HK-2 (cell line): ENCODE measurements at regions not wholly inside any gene's neighbourhood (a gene's known extent, or its start where the extent isn't known, plus 50 kb on each side); places are given as distances from the start of the nearest gene placed in this dataset.

Experiments
- DNase-seq: peaks from one replicate; pipeline ENCODE4 v3.0.0-alpha.2; 2018; ENCODE audit not compliant: unreplicated experiment

DNA sequence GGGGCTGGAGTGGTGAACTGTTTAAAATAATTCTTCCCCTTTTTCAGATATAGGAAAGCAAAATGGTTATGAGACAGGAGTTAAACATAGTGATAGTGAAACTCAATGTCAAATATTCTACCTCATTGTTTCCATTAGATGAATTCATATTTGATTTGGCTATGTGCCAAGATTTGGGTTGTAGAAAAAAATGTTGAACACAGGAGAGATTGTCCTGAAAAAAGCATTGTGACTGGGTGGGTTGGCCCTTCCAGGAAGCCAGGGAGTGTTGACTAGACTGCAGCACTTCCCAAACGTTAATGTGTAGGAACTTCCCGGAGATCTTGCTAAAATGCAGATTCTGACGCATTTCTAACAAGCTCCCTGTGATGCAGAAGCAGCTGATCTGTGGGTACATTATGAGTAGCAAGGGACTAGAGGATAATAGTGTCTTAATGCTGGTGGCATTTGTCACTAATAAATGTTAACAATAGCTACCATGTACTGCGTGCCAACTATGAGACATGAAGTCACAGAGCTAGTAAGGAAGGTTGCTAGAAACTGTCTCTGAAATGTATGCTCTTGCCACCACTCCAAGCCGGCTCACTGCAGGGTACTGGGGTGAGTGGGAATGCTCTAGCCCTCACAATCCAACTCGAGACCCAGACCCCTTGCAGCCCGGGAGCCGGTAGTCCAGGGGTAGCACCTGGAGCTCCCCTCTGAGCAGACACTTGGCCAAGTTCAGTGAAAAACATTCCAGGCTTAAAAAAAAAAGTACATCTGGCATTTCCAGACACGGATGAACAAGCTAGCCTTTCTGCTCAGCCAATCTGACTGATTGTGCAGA is 120.6 kb downstream of the CD47 start:
- DNase-seq = no peak

DNA sequence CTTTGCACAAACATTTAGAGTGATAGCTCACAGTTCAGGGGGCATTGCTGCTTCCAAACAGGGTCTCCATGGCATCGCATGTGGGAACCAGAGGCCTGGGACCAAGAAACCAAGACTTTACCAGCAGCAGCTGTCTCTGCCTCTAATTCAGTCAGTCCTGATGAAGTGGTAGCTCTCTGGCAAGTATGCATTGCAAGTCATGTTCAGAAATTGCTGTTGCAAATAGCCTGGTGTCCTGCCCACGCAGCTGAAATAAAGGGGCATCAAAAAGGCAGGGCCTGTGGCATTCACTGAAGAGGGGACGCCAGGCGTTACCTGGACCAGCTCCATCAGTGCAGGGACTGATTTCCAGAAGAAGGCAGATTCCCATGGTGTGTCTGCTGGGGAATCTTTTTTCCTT is 121.3 kb downstream of the CD47 start:
- no peak for DNase-seq

DNA sequence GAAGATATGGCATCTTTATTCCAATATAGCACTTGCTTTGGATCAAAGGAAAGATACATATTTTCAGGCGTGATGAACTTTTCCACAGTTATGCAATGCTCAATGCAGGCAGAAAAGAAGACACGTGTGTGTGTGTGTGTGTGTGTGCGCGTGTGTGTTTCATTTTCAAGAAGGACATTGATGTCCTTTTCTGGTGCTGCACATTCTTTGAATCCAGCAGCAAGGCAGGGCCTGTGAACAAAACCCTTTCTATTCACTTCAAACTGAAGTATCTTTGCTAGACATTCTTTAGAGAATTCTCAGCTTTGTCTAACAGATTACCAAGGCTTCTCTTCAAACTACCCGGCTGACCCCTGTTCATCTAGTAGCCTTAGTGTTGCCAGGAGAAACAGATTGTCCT is 124.6 kb downstream of the CD47 start:
- no peak for DNase-seq

DNA sequence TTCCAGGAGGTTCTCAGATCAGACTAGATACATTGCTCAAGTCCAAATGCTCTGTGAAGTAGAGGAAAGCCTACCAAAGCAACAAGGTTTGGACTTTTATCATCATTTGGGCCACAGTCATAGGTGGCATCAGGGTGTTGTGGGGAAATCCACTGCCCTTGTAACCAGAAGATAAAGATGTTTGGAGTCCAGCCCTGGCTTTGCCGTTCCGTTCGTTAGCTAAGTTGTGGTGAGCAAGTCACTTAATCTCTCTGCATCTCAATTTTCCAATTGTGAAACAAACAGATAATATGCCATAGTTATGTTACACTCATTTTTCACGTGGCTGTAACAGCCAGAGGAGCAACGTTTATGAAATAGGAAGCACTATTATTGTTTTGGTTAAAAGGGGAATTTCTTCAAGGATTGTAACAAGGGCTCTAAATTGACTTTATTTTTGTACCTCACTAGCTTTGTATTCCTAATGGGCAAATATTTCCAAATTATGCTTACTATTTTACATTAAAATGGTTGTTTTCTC is 125.6 kb downstream of the CD47 start:
- no peak for DNase-seq

DNA sequence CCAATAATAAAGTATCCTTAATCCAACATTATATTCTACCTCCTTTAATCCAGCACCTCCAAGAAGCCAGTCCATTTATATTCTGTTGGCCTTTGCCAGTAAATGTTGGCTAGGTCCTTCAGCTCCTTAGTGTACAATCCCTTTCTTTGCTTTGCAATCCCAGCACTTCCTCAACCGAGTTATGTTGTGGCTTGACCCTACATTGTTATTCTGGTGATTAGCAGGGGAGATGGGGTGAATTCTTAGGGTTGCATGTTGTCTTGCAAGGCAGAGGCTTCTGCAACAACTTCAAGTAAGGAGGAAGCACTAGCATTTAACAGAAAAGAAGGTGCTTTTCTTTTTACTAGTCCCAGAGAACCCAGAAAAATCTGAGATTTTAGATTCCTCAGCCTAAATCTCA is 127.2 kb downstream of the CD47 start:
- DNase-seq = no peak

DNA sequence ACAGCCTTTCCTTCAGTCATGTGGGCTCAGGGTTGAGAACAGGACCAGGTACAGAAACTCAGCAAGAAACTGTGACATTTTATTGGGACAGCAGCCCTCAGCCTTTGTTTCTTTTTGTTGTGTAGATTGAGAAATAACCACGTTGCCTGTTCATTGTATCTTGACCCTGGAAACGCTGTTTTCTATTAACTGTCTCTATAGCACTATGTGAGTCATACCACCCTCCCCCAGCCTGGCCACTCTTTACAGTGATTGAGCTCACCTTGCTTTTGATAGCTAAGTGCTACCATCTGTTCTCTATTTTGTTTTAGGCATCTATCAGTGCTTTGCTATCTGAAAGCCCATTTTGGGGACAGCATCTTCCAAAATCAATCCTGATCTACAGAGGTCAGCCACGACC is 127.9 kb downstream of the CD47 start:
- peak; percentile 31 for DNase-seq

DNA sequence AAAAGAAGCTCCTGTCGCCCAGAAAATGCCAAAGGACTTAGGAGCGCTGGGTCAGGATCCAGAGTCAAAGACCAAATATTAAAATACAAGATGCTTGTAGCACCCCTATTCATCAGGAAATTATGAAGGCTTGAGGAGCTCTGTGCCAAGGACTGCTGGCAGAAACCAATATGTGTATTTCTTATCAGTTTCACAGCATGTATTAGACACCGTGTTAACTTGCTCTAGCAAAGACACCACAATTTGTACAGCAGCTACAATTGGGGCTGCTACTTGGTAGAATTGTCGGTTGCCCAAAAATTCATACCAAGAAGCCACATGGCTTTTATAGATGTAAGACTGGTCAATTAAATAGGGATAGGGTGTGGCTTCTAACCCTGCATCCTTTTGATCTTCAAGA is 128.8 kb downstream of the CD47 start:
- DNase-seq = no peak

DNA sequence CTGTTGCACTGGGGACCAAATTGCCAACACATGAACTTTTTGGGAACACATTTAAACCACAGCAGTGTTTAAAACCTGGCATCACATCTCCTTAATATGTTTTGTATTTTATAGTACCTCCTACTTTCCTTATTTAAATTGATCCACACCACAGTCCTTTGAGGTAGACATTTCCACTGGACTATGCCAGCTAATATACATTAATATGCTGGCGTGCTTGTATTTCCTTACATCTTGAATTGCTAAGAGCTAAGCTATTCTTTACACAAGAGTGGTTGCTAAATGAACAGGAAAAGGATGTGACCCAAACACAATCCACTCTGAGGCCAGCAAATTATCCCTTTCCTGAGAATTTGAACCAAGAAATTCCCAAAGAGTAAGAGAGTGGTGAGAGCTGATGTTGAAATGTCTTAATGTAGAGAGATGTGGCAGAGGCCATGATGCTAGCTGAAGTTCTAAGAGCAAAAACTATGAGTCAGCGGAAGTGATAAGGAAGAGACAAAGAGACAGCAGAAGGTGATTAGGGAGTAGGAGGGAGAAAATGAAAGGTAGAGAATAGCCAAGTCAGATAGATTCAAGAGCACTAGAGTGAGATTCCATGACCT is 131.2 kb downstream of the CD47 start:
- DNase-seq = no peak

DNA sequence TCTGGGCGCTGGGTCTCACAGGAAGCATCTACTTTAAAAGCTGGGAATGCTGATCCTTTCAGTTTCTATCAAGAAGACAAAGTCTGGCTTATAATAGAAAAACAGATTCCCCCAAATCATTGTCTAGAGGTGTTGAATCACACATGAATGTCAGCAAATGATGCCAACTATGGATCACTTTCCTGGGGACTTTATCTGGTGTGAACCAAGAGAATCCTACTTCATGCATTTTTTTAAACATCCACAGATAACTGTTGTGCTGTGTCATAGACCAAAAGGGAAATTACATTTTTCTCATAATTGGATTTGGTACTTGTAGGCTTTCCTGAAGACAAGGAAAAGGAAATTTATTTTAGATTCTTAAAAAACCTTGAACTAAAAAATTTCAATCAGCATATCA is 132.7 kb downstream of the CD47 start:
- no peak for DNase-seq

DNA sequence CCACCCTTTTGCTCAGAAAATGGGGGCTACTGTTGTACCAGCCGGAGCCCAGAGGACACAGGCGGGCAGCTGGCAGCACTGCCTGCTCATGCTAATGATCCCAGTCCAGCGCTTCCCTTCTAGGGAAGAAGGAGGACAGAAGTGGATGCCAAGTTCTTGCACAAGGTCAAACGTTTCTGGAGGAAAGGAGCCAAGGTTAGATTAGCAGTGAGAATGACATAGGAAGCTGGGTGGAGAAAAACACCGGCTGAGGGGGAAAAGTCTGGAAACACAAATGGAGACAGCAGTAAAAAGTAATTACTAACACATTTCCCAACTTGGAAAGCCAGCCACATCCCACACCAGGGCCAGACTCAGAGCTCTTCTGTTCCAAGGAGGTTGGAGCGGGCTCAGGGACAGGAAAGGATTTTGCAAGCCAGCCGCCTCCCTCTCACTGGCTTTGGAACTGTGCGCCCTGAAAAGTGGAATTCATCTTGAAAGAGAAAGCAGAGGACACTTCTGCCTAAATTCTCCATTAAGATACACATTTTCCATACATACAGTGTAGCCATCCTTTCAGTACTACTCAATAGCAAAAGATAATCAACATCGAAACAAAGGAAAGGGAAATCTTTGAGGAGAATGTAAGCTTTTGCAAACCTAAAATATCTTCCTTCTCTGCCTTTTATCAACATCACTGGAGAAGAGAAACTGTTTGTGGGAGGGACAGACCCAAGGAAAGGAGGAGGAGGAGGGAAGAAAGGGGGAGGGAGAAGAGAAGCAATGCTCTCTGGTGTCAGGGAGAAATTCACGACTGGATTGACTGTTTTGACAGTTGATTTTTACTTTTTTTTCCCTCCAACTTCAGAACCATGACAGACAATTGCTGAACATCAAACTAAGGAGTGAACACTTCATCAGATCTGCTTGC is 133.6 kb downstream of the CD47 start:
- DNase-seq = no peak

DNA sequence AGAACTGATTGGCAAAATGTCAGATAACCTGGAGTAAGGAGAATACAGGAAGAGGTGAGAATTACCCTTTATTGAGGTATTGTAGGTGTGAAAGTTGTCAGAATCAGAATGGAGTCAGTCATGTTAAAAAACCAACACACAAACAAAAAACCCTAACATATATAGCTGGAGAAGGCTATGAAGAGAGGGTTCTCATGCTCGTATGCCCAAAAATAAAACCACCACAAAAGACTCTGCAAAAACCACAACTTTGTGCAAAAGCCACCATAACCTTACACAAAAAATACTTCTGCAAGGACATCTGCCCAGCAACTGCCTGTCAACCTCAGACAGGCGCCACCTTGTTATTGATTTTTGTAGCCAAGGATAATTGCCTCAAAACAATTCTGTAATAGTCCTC is 136.0 kb downstream of the CD47 start:
- DNase-seq = no peak

DNA sequence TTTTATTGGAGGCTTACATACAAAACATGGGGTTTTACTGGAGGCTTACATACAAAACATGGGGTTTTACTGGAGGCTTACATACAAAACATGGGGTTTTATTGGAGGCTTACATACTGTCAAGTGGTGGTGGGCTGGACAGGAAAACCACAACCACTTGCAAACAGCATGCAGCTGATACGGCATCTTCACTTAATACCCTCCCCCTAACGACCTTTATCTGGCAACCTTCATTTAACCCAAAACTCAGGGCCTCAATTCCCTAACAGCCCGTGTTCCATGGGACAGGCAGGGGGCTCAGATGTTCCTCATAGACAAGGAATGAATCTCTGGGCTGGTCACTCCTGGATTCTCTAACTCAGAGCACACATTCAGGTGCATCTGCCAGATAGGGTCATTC is 137.1 kb downstream of the CD47 start:
- no peak for DNase-seq

DNA sequence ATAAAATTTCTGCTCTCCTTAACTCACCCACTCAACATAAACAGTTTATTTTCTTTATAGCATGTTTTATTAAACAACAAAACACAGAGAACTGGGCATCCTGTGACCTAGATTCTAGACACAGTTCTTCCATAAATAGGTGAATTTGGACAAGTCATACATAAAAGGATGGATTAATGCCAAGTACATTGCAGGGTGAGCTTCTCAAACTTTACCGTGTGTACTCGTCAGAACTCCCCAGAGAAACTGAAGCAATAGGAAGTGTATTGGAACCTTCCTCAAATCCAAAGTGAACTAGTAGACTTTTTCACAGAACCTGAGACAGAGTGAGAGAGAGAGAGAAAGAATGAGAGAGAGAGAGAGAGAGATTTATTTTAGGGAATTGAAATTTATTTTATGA is 139.7 kb downstream of the CD47 start:
- DNase-seq = no peak

DNA sequence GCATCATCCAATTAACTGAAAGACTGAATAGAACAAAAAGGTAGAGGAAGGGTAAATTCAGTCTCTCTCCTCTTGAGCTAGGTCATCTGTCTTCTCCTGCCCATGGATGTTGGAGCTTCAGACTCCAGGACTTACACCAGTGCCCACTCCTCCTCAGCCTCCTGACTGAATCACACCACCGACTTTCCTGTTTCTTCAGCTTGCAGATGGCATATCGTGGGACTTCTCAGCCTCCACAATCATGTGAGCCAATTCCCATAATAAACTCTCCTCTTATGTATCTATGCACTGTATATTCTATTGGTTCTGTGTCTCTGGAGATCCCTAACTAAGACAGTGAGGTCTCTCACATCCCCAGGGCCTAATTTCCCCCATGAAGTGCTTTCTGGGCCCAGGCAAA is 140.4 kb downstream of the CD47 start:
- DNase-seq = no peak

DNA sequence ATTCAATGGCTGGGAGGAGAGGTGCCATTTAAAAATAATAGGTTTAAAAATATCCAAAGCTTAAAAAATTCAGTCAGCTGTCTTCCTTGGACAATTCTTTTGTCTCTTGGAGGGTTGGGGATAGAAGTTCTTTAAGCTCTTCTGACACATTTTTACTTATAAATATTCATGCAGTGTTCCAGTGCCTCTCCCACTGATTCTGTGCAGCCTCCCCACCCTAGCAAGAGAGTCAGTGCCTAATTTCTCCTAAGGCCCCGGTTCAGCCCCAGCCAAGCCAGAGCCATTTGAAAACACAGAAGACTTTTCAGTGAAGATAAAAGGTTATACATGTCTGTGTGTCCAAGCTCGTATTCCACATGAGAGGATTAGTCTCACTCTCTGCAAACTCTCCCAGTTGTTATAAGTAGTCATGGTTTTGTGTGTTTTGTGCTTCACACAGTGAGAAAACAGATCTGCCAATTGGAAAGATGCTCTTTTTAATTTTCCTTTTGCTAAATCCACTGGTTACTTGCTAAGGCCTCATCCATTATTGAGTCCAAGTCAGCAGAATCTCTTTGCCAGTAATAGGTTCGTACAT is 141.3 kb downstream of the CD47 start:
- no peak for DNase-seq

DNA sequence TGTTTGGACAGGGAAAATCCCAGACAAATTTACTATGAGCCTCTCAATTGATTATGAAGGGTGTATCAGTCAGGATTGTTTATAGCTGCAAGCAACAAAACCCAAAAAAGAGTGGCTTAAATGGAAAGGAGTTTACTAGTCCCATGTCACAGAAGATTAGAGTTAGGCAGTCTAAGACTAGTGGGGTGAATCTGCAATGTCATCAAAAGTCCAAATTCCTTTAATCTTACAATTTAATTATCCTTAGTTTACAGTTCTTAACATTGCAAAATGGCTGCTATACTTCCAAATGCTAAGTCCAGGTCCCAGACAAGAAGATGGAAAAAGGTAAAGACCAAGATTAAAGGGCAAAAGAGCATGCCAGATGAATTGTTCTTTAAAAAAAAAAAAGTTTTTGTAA is 143.6 kb downstream of the CD47 start:
- DNase-seq = no peak

DNA sequence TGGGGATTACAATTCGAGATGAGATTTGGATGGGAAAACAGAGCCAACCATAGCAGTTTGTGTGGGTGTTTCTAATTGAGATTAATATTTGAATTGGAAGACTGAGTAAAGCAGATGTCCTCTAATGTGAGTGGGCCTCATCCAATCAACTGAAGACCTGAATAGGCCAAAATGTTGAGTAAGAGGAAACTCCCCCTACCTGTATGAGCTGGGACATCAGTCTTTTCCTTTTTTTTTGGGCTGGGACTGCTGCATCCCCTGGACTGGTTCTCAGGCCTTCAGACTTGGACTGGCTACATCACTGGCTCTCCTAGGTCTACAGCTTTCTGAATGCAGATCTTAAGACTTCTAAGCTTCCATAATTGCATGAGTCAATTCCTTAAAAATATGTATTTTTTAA is 144.1 kb downstream of the CD47 start:
- no peak for DNase-seq

DNA sequence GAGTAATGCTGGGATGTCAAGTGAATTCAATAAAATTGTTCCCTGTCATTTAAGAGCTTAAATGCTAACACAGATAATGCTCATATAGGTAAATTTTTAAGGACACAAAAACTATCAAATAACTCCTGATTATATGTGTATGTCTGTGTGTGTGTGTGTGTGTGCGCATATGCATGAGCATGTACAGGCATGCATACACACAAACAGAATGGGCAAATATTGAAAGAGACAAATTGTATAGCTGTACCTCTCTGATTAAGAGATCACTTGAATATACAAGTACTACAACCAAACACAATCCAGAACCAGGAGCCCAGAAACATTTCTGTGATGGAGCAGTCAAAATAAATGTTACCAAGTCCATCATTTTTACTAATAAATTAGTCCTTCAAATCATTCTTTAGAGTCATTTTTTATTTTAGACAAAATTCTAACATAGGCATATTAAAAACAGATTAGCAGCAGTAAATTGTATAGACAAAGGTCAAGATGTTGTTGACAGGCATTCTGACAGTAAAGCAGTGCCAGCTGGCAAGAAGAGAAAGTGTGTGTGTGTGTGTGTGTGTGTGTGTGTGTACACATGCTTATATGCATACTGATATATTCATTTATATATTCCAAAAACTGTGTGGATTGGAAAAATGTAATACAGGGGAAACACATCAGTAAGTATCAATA is 145.3 kb downstream of the CD47 start:
- no peak for DNase-seq

DNA sequence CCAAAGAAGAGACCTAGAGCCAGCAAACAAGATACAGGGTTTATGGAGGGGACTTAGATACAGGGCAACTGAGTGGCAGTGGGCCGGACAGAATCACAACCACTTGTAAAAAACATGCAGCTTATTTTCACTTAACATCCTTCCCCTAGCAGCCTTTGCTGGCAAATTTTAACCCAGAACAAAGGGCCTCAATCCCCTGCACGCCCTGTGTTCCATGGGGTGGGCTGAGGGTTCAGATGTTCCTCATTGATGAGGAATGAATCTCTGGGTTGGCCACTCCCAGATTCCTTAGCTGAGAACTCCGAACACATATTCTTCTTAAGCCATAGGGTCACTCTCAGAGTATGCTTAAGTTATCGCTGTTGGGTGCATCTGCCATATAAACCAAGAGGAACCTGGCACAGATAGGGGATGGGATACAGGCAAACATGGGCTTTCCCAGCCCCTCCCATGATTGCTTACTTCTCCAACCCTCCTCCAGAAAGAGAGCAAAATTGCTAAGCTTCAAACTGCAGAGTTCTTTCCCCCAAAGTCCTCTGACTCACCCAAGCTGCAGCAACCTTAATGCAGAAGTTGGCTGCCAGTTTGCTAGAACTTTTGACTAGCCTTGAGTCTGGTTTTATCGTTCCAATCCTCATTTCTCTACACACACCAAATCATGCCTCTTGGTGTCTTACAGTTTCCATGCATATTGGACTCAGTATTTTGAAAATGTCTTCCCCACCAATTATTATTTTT is 146.9 kb downstream of the CD47 start:
- no peak for DNase-seq

DNA sequence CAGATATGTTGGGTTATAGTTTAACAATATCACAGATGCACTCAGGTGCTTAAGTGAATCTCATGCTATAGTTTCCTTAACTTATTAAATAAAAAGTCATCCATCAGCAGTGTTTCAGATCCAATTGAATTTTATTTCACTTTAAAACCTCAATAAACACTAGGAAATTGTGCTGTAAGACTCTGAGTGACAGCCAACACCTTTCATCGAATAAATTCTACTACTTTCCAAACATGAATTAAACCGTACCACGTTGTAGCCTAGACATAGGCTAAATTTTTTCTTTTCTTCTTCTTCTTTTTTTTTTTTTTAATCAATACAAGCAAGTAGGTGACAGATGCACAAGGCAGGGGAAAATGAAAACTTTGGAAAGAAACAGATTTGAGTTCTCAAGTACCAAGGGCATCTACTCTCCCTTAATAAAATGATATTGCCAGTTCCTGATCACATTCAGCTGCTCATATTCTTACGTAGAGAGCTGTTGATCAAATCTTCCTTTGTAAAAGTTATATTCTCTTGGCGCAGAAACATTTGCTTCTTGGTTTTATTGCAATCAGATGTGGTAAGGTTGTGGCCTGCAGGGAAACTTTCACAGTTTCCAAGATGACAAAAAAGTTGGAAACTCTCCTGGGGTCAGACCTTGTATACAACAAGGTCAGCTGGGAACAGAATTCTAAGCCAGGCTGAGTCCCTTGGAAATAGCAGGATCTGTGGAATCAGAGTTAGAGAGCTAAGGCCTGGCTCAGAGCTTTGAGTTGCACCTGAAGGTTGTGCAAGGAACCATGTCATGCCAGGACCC is 147.7 kb downstream of the CD47 start:
- no peak for DNase-seq
